ENCODE measurements at regions not wholly inside any gene's neighbourhood (a gene's known extent, or its start where the extent isn't known, plus 50 kb on each side); places are given as distances from the start of the nearest gene placed in this dataset.

DNA sequence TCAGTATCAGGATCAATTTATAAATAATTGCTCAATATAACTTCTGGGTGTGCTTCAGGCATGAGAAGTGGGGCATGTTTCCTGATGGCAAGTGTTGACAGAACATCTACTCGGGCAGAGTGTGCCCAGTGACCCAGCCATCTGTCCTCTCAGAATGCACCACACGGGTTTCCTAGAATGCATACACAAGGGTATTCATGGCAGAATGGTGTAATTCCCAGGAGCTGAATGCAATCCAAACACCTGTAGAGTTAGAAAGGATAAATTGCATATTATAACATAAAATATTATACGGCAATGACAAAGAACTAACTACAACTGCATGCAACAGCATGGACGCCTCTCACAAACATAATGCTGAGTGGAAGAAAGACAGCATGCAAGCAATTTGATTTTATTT lies 391.9 kb downstream of the SIPA1L2 start:
- no peak overlapping the region for H3K27ac ChIP-seq (ENCODE audit: control insufficient read depth, insufficient read depth, low read length)
- H4K20me1 ChIP-seq (ENCODE audit: control insufficient read depth, extremely low read depth, insufficient read depth, low read length), result no peaks in the 10 kb centered on the region
- no peaks in the 10 kb centered on the region for H3K9me1 ChIP-seq (ENCODE audit: control insufficient read depth, extremely low read depth, insufficient read depth, low read length)
- H3K36me3 ChIP-seq (ENCODE audit: control insufficient read depth in 2 of 2, extremely low read depth in 1 of 2, insufficient read depth in 2 of 2, low read length in 2 of 2), result no peaks in the 10 kb centered on the region
- dilution Hi-C loops (cut with MboI; ENCODE audit: extremely low pct_ligation_motif_present, low sequenced_read_pairs), result no loop called here
- H3K9ac ChIP-seq (ENCODE audit: control insufficient read depth, extremely low read depth, insufficient read depth, low read length), result no peak overlapping the region
- no peak for TF ChIP-seq EZH2 (IDR thresholded peaks at IDR 0.05; ENCODE audit: low read length)
- TF ChIP-seq, protein P1, sequence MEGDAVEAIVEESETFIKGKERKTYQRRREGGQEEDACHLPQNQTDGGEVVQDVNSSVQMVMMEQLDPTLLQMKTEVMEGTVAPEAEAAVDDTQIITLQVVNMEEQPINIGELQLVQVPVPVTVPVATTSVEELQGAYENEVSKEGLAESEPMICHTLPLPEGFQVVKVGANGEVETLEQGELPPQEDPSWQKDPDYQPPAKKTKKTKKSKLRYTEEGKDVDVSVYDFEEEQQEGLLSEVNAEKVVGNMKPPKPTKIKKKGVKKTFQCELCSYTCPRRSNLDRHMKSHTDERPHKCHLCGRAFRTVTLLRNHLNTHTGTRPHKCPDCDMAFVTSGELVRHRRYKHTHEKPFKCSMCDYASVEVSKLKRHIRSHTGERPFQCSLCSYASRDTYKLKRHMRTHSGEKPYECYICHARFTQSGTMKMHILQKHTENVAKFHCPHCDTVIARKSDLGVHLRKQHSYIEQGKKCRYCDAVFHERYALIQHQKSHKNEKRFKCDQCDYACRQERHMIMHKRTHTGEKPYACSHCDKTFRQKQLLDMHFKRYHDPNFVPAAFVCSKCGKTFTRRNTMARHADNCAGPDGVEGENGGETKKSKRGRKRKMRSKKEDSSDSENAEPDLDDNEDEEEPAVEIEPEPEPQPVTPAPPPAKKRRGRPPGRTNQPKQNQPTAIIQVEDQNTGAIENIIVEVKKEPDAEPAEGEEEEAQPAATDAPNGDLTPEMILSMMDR (optimal IDR thresholded peaks at IDR 0.05 in 1 of 3, IDR thresholded peaks at IDR 0.05 in 1 of 3, conservative IDR thresholded peaks at IDR 0.05 in 1 of 3; ENCODE audit: extremely low read depth in 1 of 3, insufficient read depth in 2 of 3, low read length in 3 of 3), result no peak
- no peaks in the 10 kb centered on the region for H3K9me3 ChIP-seq (ENCODE audit: control insufficient read depth, low read depth, low read length)
- no peak overlapping the region for H3K4me2 ChIP-seq (ENCODE audit: control insufficient read depth, extremely low read depth, insufficient read depth, low read depth, low read length)
- H3K27me3 ChIP-seq (ENCODE audit: control insufficient read depth, extremely low read depth, insufficient read depth, low read length), result no peaks in the 10 kb centered on the region
- no peak overlapping the region for H2AFZ ChIP-seq (ENCODE audit: control insufficient read depth, low read length)
- no peaks in the 10 kb centered on the region for H3K4me1 ChIP-seq (ENCODE audit: control insufficient read depth, extremely low read depth, insufficient read depth, low read length)
- no peaks in the 10 kb centered on the region for H3K79me2 ChIP-seq (ENCODE audit: control insufficient read depth, insufficient read depth, low read length)
- FAIRE-seq, result no peak
- no peak for DNase-seq (ENCODE audit: low read depth, low spot score)
- no peak overlapping the region for H3K4me3 ChIP-seq (ENCODE audit: control insufficient read depth in 2 of 3, extremely low read depth in 1 of 3, insufficient read depth in 2 of 3, low read depth in 1 of 3, low read length in 3 of 3)

DNA sequence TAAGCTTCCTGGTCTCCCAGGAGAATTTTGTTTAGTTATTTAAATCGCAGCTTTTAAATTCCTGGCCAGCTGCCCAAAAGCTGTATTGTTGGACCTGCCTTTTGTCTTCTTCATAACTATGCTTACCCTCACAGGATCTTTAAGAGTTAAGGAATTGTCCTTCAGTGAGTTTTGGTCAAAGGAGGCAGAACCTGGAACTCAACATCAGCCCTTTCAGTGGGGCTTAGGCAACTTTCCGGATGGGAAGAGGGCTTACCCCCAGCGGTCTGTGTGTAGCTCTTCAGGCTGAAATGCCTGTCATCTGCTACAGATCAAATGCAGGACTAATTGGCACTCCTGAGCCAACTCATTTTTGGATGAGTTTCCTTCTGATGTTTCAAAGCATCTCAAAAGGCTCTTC lies 402.6 kb downstream of the SIPA1L2 start:
- Histone ChIP-seq H3K27ac (ENCODE audit: control insufficient read depth, insufficient read depth, low read length) (no peak overlapping the region), H3K9ac (ENCODE audit: control insufficient read depth, extremely low read depth, insufficient read depth, low read length) (no peak overlapping the region), H4K20me1 (ENCODE audit: control insufficient read depth, extremely low read depth, insufficient read depth, low read length) (no peaks in the 10 kb centered on the region), H3K9me3 (ENCODE audit: control insufficient read depth, low read depth, low read length) (no peaks in the 10 kb centered on the region), H3K79me2 (ENCODE audit: control insufficient read depth, insufficient read depth, low read length) (no peaks in the 10 kb centered on the region), H3K4me3 (ENCODE audit: control insufficient read depth in 2 of 3, extremely low read depth in 1 of 3, insufficient read depth in 2 of 3, low read depth in 1 of 3, low read length in 3 of 3) (no peak overlapping the region), H3K4me2 (ENCODE audit: control insufficient read depth, extremely low read depth, insufficient read depth, low read depth, low read length) (no peak overlapping the region), H3K36me3 (ENCODE audit: control insufficient read depth in 2 of 2, extremely low read depth in 1 of 2, insufficient read depth in 2 of 2, low read length in 2 of 2) (no peaks in the 10 kb centered on the region), H3K4me1 (ENCODE audit: control insufficient read depth, extremely low read depth, insufficient read depth, low read length) (peaks cover 20% of the 10 kb centered on the region), H2AFZ (ENCODE audit: control insufficient read depth, low read length) (no peak overlapping the region), H3K27me3 (ENCODE audit: control insufficient read depth, extremely low read depth, insufficient read depth, low read length) (no peaks in the 10 kb centered on the region), H3K9me1 (ENCODE audit: control insufficient read depth, extremely low read depth, insufficient read depth, low read length) (no peaks in the 10 kb centered on the region)
- DNase-seq (ENCODE audit: low read depth, low spot score), result no peak
- TF ChIP-seq EZH2 (IDR thresholded peaks at IDR 0.05; ENCODE audit: low read length), result no peak
- TF ChIP-seq, protein P1 (optimal IDR thresholded peaks at IDR 0.05 in 1 of 3, IDR thresholded peaks at IDR 0.05 in 1 of 3, conservative IDR thresholded peaks at IDR 0.05 in 1 of 3; ENCODE audit: extremely low read depth in 1 of 3, insufficient read depth in 2 of 3, low read length in 3 of 3), result no peak
- FAIRE-seq, result no peak
- dilution Hi-C loops (cut with MboI; ENCODE audit: extremely low pct_ligation_motif_present, low sequenced_read_pairs), result no loop called here

Data from keratinocyte (primary cell).